Smooth muscle cell of the brain vasculature (primary cell): ENCODE measurements at regions not wholly inside any gene's neighbourhood (a gene's known extent, or its start where the extent isn't known, plus 50 kb on each side); places are given as distances from the start of the nearest gene placed in this dataset.
"Not testable (repeated sequence)": the region's sequence is repeated elsewhere in the genome, so short reads cannot be mapped to it uniquely, and the experiment has no call there.

Source experiments
- DNase-seq: peaks from one replicate; pipeline ENCODE4 v3.0.0-alpha.2; 2012; ENCODE audit warnings: low read depth, low spot score

GRCh38 chr14:71563492-71564153 is 368.6 kb upstream of the RGS6 start:
- DNase-seq = no peak

- DNase-seq = no peak
These were observed 366.0 kb upstream of the RGS6 start for GRCh38 chr14:71566276-71566675.

GRCh38 chr14:71567499-71568133 is 364.6 kb upstream of the RGS6 start:
- not testable (repeated sequence) for DNase-seq

- no peak for DNase-seq
These were observed 357.3 kb upstream of the RGS6 start for GRCh38 chr14:71574976-71575375.

- DNase-seq = no peak
These were observed 355.8 kb upstream of the RGS6 start for GRCh38 chr14:71576472-71576871.

- no peak for DNase-seq
These were observed 352.9 kb upstream of the RGS6 start for GRCh38 chr14:71579331-71579730.

GRCh38 chr14:71582705-71583104 is 349.5 kb upstream of the RGS6 start:
- DNase-seq = no peak

GRCh38 chr14:71583194-71583593 is 349.0 kb upstream of the RGS6 start:
- no peak for DNase-seq

GRCh38 chr14:71583705-71584104 is 348.5 kb upstream of the RGS6 start:
- DNase-seq = no peak

- no peak for DNase-seq
These were observed 346.9 kb upstream of the RGS6 start for GRCh38 chr14:71585361-71585760.

- DNase-seq = no peak
These were observed 345.9 kb upstream of the RGS6 start for GRCh38 chr14:71586131-71586897.

GRCh38 chr14:71588028-71588427 is 344.2 kb upstream of the RGS6 start:
- DNase-seq = no peak

- DNase-seq = no peak
These were observed 343.5 kb upstream of the RGS6 start for GRCh38 chr14:71588576-71589215.

GRCh38 chr14:71589609-71590008 is 342.6 kb upstream of the RGS6 start:
- DNase-seq = no peak

GRCh38 chr14:71590131-71590530 is 342.1 kb upstream of the RGS6 start:
- DNase-seq = no peak

- no peak for DNase-seq
These were observed 341.0 kb upstream of the RGS6 start for GRCh38 chr14:71591231-71591630.

- no peak for DNase-seq
These were observed 340.3 kb upstream of the RGS6 start for GRCh38 chr14:71591929-71592328.

GRCh38 chr14:71592361-71592760 is 339.9 kb upstream of the RGS6 start:
- DNase-seq = no peak

GRCh38 chr14:71593966-71594365 is 338.3 kb upstream of the RGS6 start:
- no peak for DNase-seq

GRCh38 chr14:71594821-71595220 is 337.4 kb upstream of the RGS6 start:
- no peak for DNase-seq

GRCh38 chr14:71595441-71595840 is 336.8 kb upstream of the RGS6 start:
- DNase-seq = no peak

GRCh38 chr14:71597287-71597920 is 334.8 kb upstream of the RGS6 start:
- no peak for DNase-seq
